ENCODE measurements at regions not wholly inside any gene's neighbourhood (a gene's known extent, or its start where the extent isn't known, plus 50 kb on each side); places are given as distances from the start of the nearest gene placed in this dataset.
A peak's percentile ranks its signal among the peaks of the same experiment; 100 is the strongest.

DNA sequence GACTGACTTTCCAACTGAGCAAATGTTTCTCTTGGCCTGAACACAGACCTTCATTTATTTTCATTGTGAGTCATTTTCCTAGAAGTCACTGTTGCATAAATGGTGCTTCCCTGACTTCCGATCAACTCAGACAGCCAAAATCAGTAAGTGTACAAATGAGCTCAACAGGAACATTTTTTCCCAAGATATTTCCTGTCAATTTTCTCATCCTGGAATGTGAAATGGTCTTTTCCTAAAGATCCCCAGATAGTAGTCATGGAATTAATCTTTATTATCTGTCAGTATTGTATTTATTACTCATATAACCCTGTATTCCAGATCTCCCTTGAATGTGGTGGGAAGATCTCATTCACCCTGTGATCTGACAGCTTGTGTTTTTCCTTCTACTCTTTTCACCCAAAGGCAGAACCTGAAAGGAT, 360.3 kb upstream of the KIF2B start:
- TF ChIP-seq EP300 (IDR thresholded peaks at IDR 0.05), result peak in 1 of 2 donors; percentile 38
- TF ChIP-seq POLR2A (IDR thresholded peaks at IDR 0.05), result no peak
- TF ChIP-seq, protein P1, sequence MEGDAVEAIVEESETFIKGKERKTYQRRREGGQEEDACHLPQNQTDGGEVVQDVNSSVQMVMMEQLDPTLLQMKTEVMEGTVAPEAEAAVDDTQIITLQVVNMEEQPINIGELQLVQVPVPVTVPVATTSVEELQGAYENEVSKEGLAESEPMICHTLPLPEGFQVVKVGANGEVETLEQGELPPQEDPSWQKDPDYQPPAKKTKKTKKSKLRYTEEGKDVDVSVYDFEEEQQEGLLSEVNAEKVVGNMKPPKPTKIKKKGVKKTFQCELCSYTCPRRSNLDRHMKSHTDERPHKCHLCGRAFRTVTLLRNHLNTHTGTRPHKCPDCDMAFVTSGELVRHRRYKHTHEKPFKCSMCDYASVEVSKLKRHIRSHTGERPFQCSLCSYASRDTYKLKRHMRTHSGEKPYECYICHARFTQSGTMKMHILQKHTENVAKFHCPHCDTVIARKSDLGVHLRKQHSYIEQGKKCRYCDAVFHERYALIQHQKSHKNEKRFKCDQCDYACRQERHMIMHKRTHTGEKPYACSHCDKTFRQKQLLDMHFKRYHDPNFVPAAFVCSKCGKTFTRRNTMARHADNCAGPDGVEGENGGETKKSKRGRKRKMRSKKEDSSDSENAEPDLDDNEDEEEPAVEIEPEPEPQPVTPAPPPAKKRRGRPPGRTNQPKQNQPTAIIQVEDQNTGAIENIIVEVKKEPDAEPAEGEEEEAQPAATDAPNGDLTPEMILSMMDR (IDR thresholded peaks at IDR 0.05), result no peak

All from tibial nerve (tissue), 4 donors.